Lower leg skin (tissue), 4 donors: ENCODE measurements at regions not wholly inside any gene's neighbourhood (a gene's known extent, or its start where the extent isn't known, plus 50 kb on each side); places are given as distances from the start of the nearest gene placed in this dataset.
A peak's percentile ranks its signal among the peaks of the same experiment; 100 is the strongest.

Source experiments
- DNase-seq, 2 donors: peaks; one replicate each; pipeline ENCODE4 v3.0.0-alpha.2; 2019; ENCODE audit warnings: low spot score in 2 of 2
- H3K4me3 ChIP-seq: fragments of 200-600 bp; sonication (generic); 2 replicates; pipeline ENCODE4 v1.5.1; 2017; ENCODE audit warnings: mild to moderate bottlenecking, low read depth; ENCODE audit not compliant: poor library complexity, severe bottlenecking
- POLR2A ChIP-seq, 2 donors: fragments of 450-650 bp; IDR thresholded peaks; one replicate each; pipeline ENCODE4 v1.6.1; 2016 to 2017; ENCODE audit warnings: antibody characterized with exemption in 2 of 2, mild to moderate bottlenecking in 1 of 2, moderate library complexity in 1 of 2
- WGBS, 2 donors: methylation state at CpG; one replicate each; pipeline ENCODE4 v1.1.5; 2018; 5-methylcytosine and 5-hydroxymethylcytosine counted together
- intact Hi-C: fragments of 100-400 bp; cut with DNase I; formaldehyde crosslinking; loops from one replicate; pipeline ENCODE4 v1.15.0; 2023; ENCODE audit warnings: low total_unique reads
- TF ChIP-seq, protein P1 (sequence below), 3 donors: fragments of 450-650 bp; IDR thresholded peaks; one replicate each; pipeline ENCODE4 v1.5.1; 2016; ENCODE audit warnings: antibody characterized with exemption in 3 of 3, mild to moderate bottlenecking in 3 of 3, moderate library complexity in 2 of 3

DNA sequence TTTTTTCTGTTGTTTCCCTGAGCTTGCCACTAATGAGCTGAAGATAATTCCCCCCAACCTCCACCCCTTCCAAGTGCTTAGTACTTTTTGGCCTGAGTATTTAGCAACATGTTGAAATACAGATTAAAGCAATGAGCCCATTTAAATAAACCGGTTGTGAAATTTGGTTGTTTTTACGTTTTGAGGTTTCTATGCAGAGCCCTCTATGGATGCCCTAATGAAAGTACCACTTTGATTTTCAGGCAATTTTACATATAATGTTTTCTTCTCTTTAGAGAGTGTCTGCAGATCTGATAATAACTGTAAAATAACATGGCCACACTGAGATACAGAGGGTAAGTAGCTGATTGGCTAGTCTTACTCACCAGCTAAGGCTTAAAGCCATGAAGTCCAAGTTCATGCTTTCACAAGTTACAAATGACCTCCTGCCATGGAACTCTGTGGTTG, 139.4 kb upstream of the SLC7A14 start:
- TF ChIP-seq, protein P1, sequence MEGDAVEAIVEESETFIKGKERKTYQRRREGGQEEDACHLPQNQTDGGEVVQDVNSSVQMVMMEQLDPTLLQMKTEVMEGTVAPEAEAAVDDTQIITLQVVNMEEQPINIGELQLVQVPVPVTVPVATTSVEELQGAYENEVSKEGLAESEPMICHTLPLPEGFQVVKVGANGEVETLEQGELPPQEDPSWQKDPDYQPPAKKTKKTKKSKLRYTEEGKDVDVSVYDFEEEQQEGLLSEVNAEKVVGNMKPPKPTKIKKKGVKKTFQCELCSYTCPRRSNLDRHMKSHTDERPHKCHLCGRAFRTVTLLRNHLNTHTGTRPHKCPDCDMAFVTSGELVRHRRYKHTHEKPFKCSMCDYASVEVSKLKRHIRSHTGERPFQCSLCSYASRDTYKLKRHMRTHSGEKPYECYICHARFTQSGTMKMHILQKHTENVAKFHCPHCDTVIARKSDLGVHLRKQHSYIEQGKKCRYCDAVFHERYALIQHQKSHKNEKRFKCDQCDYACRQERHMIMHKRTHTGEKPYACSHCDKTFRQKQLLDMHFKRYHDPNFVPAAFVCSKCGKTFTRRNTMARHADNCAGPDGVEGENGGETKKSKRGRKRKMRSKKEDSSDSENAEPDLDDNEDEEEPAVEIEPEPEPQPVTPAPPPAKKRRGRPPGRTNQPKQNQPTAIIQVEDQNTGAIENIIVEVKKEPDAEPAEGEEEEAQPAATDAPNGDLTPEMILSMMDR (IDR thresholded peaks at IDR 0.05) = no peak
- TF ChIP-seq POLR2A (IDR thresholded peaks at IDR 0.05) = no peak
- no peak overlapping the region for H3K4me3 ChIP-seq
- intact Hi-C loops = no loop called here
- no peak for DNase-seq
- 47 to 54% methylated on average over 2 of the region's 2 CpGs for WGBS, 2 donors

DNA sequence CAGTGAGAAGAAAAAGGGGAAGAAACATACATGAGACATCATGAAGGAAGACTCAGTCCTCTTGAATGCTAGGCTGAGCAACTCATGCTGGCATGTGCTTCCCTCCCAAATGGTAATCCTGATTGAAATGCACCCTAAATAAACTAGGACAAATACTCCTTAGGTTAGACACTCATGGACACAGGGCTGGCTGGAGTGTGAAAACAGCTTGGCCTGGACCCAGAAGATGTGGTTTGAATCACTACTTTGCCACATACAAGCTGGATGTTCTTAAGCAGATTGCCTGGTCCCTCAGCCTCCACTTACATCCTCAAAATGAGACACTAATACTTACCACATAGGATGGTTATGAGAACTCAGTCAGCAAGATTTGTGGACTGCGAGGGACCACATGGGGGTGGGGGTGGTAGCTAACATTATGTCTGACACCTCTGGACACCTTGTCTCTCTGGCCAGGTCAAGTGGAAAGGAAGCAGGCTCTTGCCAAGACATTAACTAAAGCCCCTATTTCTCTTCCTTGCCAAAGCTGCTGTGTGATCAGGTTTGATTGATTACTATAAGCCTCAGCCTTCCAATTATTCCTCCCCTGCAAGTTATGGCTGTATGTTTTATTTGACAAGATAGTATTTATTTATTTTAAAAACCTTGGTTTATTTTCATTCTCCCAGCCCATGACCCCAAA, 138.9 kb upstream of the SLC7A14 start:
- H3K4me3 ChIP-seq = no peak overlapping the region
- intact Hi-C loops = no loop called here
- 85 to 93% methylated on average over 1 of the region's 1 CpG for WGBS, 2 donors
- no peak for TF ChIP-seq POLR2A (IDR thresholded peaks at IDR 0.05)
- TF ChIP-seq, protein P1 (IDR thresholded peaks at IDR 0.05) = no peak
- DNase-seq = peak in 1 of 2 donors; percentile 43

DNA sequence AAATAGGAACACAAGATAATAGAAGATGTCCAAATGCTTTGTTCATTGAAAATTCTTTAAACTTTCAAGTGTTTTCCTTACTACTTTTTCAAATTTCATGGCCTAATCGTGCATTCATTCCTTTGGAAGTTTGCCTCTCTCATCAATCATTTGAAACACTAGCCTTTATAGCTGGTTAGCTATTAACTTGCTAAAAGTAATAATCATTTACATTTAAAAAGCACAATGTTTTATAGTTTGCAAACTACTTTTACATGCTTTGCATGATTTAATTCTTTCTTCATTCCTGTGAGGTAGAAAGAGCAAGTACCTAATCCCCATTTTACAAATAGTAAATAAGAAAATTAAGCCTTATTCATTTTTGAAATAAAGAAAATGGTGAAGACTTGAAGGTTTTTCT, 137.4 kb upstream of the SLC7A14 start:
- WGBS, 2 donors = 74 to 76% methylated on average over 1 of the region's 1 CpG
- no peak overlapping the region for H3K4me3 ChIP-seq
- TF ChIP-seq POLR2A (IDR thresholded peaks at IDR 0.05) = no peak
- TF ChIP-seq, protein P1 (IDR thresholded peaks at IDR 0.05) = no peak
- intact Hi-C loops = no loop called here
- DNase-seq = no peak

GRCh38 chr3:170721563-170721962, 135.7 kb upstream of the SLC7A14 start:
- TF ChIP-seq POLR2A (IDR thresholded peaks at IDR 0.05) = no peak
- TF ChIP-seq, protein P1 (IDR thresholded peaks at IDR 0.05) = no peak
- intact Hi-C loops = no loop called here
- no peak overlapping the region for H3K4me3 ChIP-seq
- DNase-seq = no peak

GRCh38 chr3:170719300-170719699, 133.4 kb upstream of the SLC7A14 start:
- 83 to 93% methylated on average over 1 of the region's 1 CpG for WGBS, 2 donors
- TF ChIP-seq, protein P1 (IDR thresholded peaks at IDR 0.05) = no peak
- no peak for TF ChIP-seq POLR2A (IDR thresholded peaks at IDR 0.05)

GRCh38 chr3:170718848-170719247, 133.0 kb upstream of the SLC7A14 start:
- intact Hi-C loops = no loop called here
- WGBS, 2 donors = 95% methylated on average over 3 of the region's 3 CpGs
- TF ChIP-seq, protein P1 (IDR thresholded peaks at IDR 0.05) = no peak
- no peak for TF ChIP-seq POLR2A (IDR thresholded peaks at IDR 0.05)
- DNase-seq = no peak
- H3K4me3 ChIP-seq = no peak overlapping the region

More at GRCh38 chr3:170719300-170719699, 133.4 kb upstream of the SLC7A14 start:
- intact Hi-C loops = no loop called here
- no peak for DNase-seq
- H3K4me3 ChIP-seq = no peak overlapping the region
